ENCODE measurements at regions not wholly inside any gene's neighbourhood (a gene's known extent, or its start where the extent isn't known, plus 50 kb on each side); places are given as distances from the start of the nearest gene placed in this dataset.

- no peak for DNase-seq (ENCODE audit: low spot score)
Measured at GRCh38 chr9:99326917-99327189, 104.8 kb downstream of the SEC61B start.

- DNase-seq (ENCODE audit: low spot score): no peak
Measured at GRCh38 chr9:99327667-99328066, 105.6 kb downstream of the SEC61B start.

- DNase-seq (ENCODE audit: low spot score): no peak
Measured at GRCh38 chr9:99335280-99335679, 113.2 kb downstream of the SEC61B start.

- DNase-seq (ENCODE audit: low spot score): no peak
Measured at GRCh38 chr9:99336005-99336404, 113.9 kb downstream of the SEC61B start.

- no peak for DNase-seq (ENCODE audit: low spot score)
Measured at GRCh38 chr9:99336531-99336930, 114.4 kb downstream of the SEC61B start.

- no peak for DNase-seq (ENCODE audit: low spot score)
Measured at GRCh38 chr9:99340281-99340680, 118.2 kb downstream of the SEC61B start.

- no peak for DNase-seq (ENCODE audit: low spot score)
Measured at GRCh38 chr9:99341686-99342085, 119.6 kb downstream of the SEC61B start.

GRCh38 chr9:99345451-99345850 lies 123.4 kb downstream of the SEC61B start:
- no peak for DNase-seq (ENCODE audit: low spot score)

- DNase-seq (ENCODE audit: low spot score): no peak
Measured at GRCh38 chr9:99345942-99346341, 123.9 kb downstream of the SEC61B start.

GRCh38 chr9:99347568-99347967 lies 125.5 kb downstream of the SEC61B start:
- DNase-seq (ENCODE audit: low spot score): no peak

- no peak for DNase-seq (ENCODE audit: low spot score)
Measured at GRCh38 chr9:99348289-99348688, 126.2 kb downstream of the SEC61B start.

GRCh38 chr9:99349870-99350269 lies 127.8 kb downstream of the SEC61B start:
- no peak for DNase-seq (ENCODE audit: low spot score)

GRCh38 chr9:99350461-99350860 lies 128.4 kb downstream of the SEC61B start:
- DNase-seq (ENCODE audit: low spot score): no peak

- DNase-seq (ENCODE audit: low spot score): no peak
Measured at GRCh38 chr9:99351647-99352046, 129.6 kb downstream of the SEC61B start.

GRCh38 chr9:99352826-99353225 lies 130.7 kb downstream of the SEC61B start:
- DNase-seq (ENCODE audit: low spot score): no peak

- no peak for DNase-seq (ENCODE audit: low spot score)
Measured at GRCh38 chr9:99353408-99353807, 131.3 kb downstream of the SEC61B start.

GRCh38 chr9:99354104-99354503 lies 132.0 kb downstream of the SEC61B start:
- DNase-seq (ENCODE audit: low spot score): no peak

GRCh38 chr9:99356512-99356971 lies 134.5 kb downstream of the SEC61B start:
- DNase-seq (ENCODE audit: low spot score): no peak

GRCh38 chr9:99357575-99357974 lies 135.5 kb downstream of the SEC61B start:
- no peak for DNase-seq (ENCODE audit: low spot score)

GRCh38 chr9:99358668-99359067 lies 136.6 kb downstream of the SEC61B start:
- DNase-seq (ENCODE audit: low spot score): no peak

- DNase-seq (ENCODE audit: low spot score): no peak
Measured at GRCh38 chr9:99359336-99359735, 137.3 kb downstream of the SEC61B start.

GRCh38 chr9:99360026-99360425 lies 137.9 kb downstream of the SEC61B start:
- no peak for DNase-seq (ENCODE audit: low spot score)

- DNase-seq (ENCODE audit: low spot score): no peak
Measured at GRCh38 chr9:99361817-99362216, 139.7 kb downstream of the SEC61B start.

- DNase-seq (ENCODE audit: low spot score): no peak
Measured at GRCh38 chr9:99362321-99362720, 140.2 kb downstream of the SEC61B start.

- DNase-seq (ENCODE audit: low spot score): no peak
Measured at GRCh38 chr9:99363509-99363908, 141.4 kb downstream of the SEC61B start.

Measured in CD4-positive, alpha-beta T cell treated with Interleukin-2 at 100 ng/mL for 4 hours (primary cell).